K562 (cell line): ENCODE measurements at regions not wholly inside any gene's neighbourhood (a gene's known extent, or its start where the extent isn't known, plus 50 kb on each side); places are given as distances from the start of the nearest gene placed in this dataset.

Experiments
- ATAC-seq: fragments of 200-7000 bp; cut with Tn5 transposase; 3 replicates; pipeline ENCODE4 v1.9.1; 2020; ENCODE audit warnings: moderate library complexity
- BruUV-seq: library from RNA; stranded (reverse); fragments of 400-500 nt; replicated peaks from 2 replicates; lab custom pipeline; 2021; lab: Mats Ljungman, UMichigan
- CTCF ChIA-PET: fragments of 300-600 bp; formaldehyde crosslinking; extraction: SDS; loops from one replicate; lab custom pipeline; 2021; ENCODE audit warnings: low intra/inter-chr PET ratio; lab: Yijun Ruan, JAX
- POLR2A ChIA-PET: fragments of 300-600, 350-650 bp; sonication (Branson Sonifier 250); formaldehyde crosslinking; extraction: SDS; loops from one replicate; lab custom pipeline; 2021; ENCODE audit warnings: antibody characterized with exemption, inconsistent platforms; lab: Yijun Ruan, JAX
- DNase-seq, 4 experiments: peaks; one replicate each; pipeline versions ENCODE4 v3.0.0 to v3.0.0-alpha.2; 2011 to 2018; ENCODE audit warnings: low spot score in 3 of 4, mixed read lengths in 3 of 4; ENCODE audit errors: extremely low read depth in 1 of 4
- FAIRE-seq: peaks from 2 replicates; lab custom pipeline; 2011; peaks lifted over from hg19 to GRCh38; lab: Jason Lieb, UNC
- H2AFZ ChIP-seq: 2 replicates; pipeline ENCODE4 v1.6.0; 2011; ENCODE audit warnings: low read depth, low read length, control low read depth, inconsistent platforms
- H3K27ac ChIP-seq: fragments of 200-600 bp; 3 replicates; pipeline ENCODE4 v1.8.0; 2011; ENCODE audit warnings: low read depth, mild to moderate bottlenecking, control low read depth, inconsistent platforms, low read length, moderate library complexity, mixed read lengths; ENCODE audit errors: extremely low read depth
- H3K27me3 ChIP-seq, 2 experiments: fragments of 300-600 bp in 1 of 2; 2 replicates in 1 of 2; 3 replicates in 1 of 2; pipeline versions ENCODE4 v1.6.0 to v1.8.0; 2011; ENCODE audit warnings: inconsistent platforms in 2 of 2, low read length in 2 of 2, mild to moderate bottlenecking in 1 of 2, mixed read lengths in 1 of 2, moderate library complexity in 1 of 2; ENCODE audit not compliant: control insufficient read depth in 2 of 2, insufficient read depth in 2 of 2
- H3K36me3 ChIP-seq: fragments of 300-600 bp; 3 replicates; pipeline ENCODE4 v1.8.0; 2011; ENCODE audit warnings: mild to moderate bottlenecking, low read length, inconsistent platforms; ENCODE audit not compliant: control insufficient read depth, insufficient read depth
- H3K4me1 ChIP-seq, 2 experiments: fragments of 200-600 bp in 1 of 2; replicated peaks in 1 of 2; 2 replicates in 1 of 2; 3 replicates in 1 of 2; pipeline versions ENCODE4 v1.5.1 to v1.8.0; 2011; ENCODE audit warnings: inconsistent platforms in 2 of 2, low read length in 2 of 2, mild to moderate bottlenecking in 1 of 2, mixed read lengths in 1 of 2, moderate library complexity in 1 of 2; ENCODE audit not compliant: control insufficient read depth in 2 of 2, insufficient read depth in 2 of 2
- H3K4me2 ChIP-seq: 2 replicates; pipeline ENCODE4 v1.6.1; 2011; ENCODE audit warnings: low read length, control low read depth, inconsistent platforms, mixed read lengths; ENCODE audit not compliant: insufficient read depth
- H3K4me3 ChIP-seq: fragments of 200-600 bp; sonication (generic), shearing (Covaris generic); 2 replicates; pipeline ENCODE4 v1.5.1; 2016; ENCODE audit warnings: control low read depth, inconsistent platforms
- H3K79me2 ChIP-seq: fragments of 200-600 bp; 3 replicates; pipeline ENCODE4 v1.8.0; 2011; ENCODE audit warnings: low read length, inconsistent platforms; ENCODE audit not compliant: control insufficient read depth, insufficient read depth
- H3K9ac ChIP-seq, 2 experiments: 2 replicates each; pipeline versions ENCODE4 v1.6.0 to v1.6.1; 2011; ENCODE audit warnings: low read depth in 2 of 2, low read length in 2 of 2, control low read depth in 1 of 2, inconsistent platforms in 1 of 2, mild to moderate bottlenecking in 1 of 2, mixed read lengths in 1 of 2; ENCODE audit not compliant: insufficient read depth in 1 of 2
- H3K9me1 ChIP-seq: one replicate; pipeline ENCODE4 v1.6.0; 2011; ENCODE audit warnings: inconsistent platforms, mild to moderate bottlenecking, low read length, moderate library complexity; ENCODE audit not compliant: control insufficient read depth, insufficient read depth
- H3K9me3 ChIP-seq: replicated peaks from 2 replicates; pipeline ENCODE4 v1.5.1; 2011; ENCODE audit warnings: low read depth, low read length, inconsistent platforms; ENCODE audit not compliant: control insufficient read depth, insufficient read depth
- H4K20me1 ChIP-seq: replicated peaks from 2 replicates; pipeline ENCODE4 v1.6.1; 2011; ENCODE audit warnings: low read length, inconsistent platforms, mixed read lengths; ENCODE audit not compliant: control insufficient read depth, insufficient read depth
- BRD4 ChIP-seq: fragments of 200-600 bp; sonication (generic); IDR thresholded peaks from 2 replicates; pipeline ENCODE4 v1.6.1; 2017; ENCODE audit warnings: inconsistent platforms
- COPS2 ChIP-seq: fragments of 450-650 bp; conservative IDR thresholded peaks from 2 replicates; pipeline ENCODE4 v1.6.1; 2016; ENCODE audit warnings: mild to moderate bottlenecking, moderate library complexity
- RBBP5 ChIP-seq: fragments of 200-600 bp; sonication (generic); IDR thresholded peaks from 2 replicates; pipeline ENCODE4 v1.6.1; 2012; ENCODE audit warnings: borderline replicate concordance, mild to moderate bottlenecking, low read length, control low read depth, inconsistent platforms; ENCODE audit not compliant: insufficient read depth, poor library complexity, severe bottlenecking
- SMARCC2 ChIP-seq: fragments of 450-650 bp; IDR thresholded peaks from 2 replicates; pipeline ENCODE4 v1.6.1; 2017; ENCODE audit warnings: antibody characterized with exemption, moderate library complexity, mild to moderate bottlenecking, low read depth
- XRCC3 ChIP-seq: fragments of 450-650 bp; IDR thresholded peaks from 2 replicates; pipeline ENCODE4 v1.6.1; 2017; ENCODE audit warnings: mild to moderate bottlenecking, moderate library complexity
- ZNF212 ChIP-seq: fragments of 450-650 bp; formaldehyde crosslinking; IDR thresholded peaks from 2 replicates; pipeline ENCODE4 v1.4.0; 2020; ENCODE audit warnings: mild to moderate bottlenecking
- ZNF384 ChIP-seq: IDR thresholded peaks from 2 replicates; pipeline ENCODE4 v1.6.1; 2012; ENCODE audit warnings: low read depth, low read length, improper control_type of control experiment
- WGBS: fragments of 100-300 bp; shearing (Covaris generic); methylation state at CpG from one replicate; pipeline ENCODE4 v1.1.6; 2016; ENCODE audit warnings: low coverage, mixed read lengths; ENCODE audit not compliant: insufficient coverage; ENCODE audit errors: missing lambda C conversion rate; 5-methylcytosine and 5-hydroxymethylcytosine counted together
- in situ Hi-C: fragments of 300-500 bp; cut with MboI; formaldehyde crosslinking; loops from 4 replicates; pipeline ENCODE4 v1.15.0; 2018; ENCODE audit warnings: inconsistent platforms, mixed read lengths
- intact Hi-C: fragments of 100-400 bp; cut with micrococcal nuclease; formaldehyde crosslinking; loops from 2 replicates; pipeline ENCODE4 v1.14.2; 2022

DNA sequence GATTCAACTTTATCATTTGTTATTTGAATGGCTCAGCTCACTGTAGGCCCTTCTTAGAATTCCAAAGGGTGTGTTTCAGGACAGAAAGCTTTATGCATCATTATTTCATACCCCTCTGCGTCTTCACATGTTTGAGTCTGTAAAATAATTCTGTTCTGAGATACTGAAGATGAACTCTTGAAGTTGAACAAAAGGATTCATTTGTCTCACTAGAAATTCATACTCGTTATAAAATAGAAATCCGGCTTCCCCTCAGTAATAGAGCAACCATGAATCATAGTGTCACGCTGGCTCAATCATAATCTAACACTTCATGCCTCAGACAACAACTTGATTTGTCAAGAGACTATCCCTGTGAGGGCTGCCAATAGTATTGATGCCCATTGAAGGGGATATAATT, 1015.4 kb upstream of the SEMA6D start:
- DNase-seq, result no peak
- in situ Hi-C loops (no loop called here), intact Hi-C loops (no loop called here)
- no peaks in the 10 kb centered on the region for H4K20me1 ChIP-seq
- no peaks in the 10 kb centered on the region for H3K9me3 ChIP-seq
- H3K27me3 ChIP-seq, result no peaks in the 10 kb centered on the region
- no peak for ATAC-seq
- TF ChIP-seq COPS2 (no peak), XRCC3 (no peak), SMARCC2 (no peak), BRD4 (no peak), ZNF212 (CRISPR knock-in tag) (no peak), ZNF384 (no peak), RBBP5 (no peak)
- ChIA-PET POLR2A (no interaction called here), CTCF (no interaction called here)
- no peak overlapping the region for H3K27ac ChIP-seq
- FAIRE-seq, result no peak
- H3K4me1 ChIP-seq, result no peaks in the 10 kb centered on the region
- no peaks in the 10 kb centered on the region for H3K79me2 ChIP-seq
- H3K4me3 ChIP-seq, result no peak overlapping the region
- H3K9ac ChIP-seq, result no peak overlapping the region
- no peak overlapping the region for H3K4me2 ChIP-seq
- no peak overlapping the region for H2AFZ ChIP-seq
- H3K9me1 ChIP-seq, result no peaks in the 10 kb centered on the region
- no peaks in the 10 kb centered on the region for H3K36me3 ChIP-seq
- BruUV-seq, result no TSS peak
- 0% methylated on average over 4 of the region's 4 CpGs for WGBS
